ENCODE measurements at regions not wholly inside any gene's neighbourhood (a gene's known extent, or its start where the extent isn't known, plus 50 kb on each side); places are given as distances from the start of the nearest gene placed in this dataset.

GRCh38 chr9:79809316-79809876 lies 237.6 kb downstream of the TLE4 start:
- no peak for TF ChIP-seq CTCF (IDR thresholded peaks at IDR 0.05)
- no peak for TF ChIP-seq POLR2A (IDR thresholded peaks at IDR 0.05)
